GM12878 (cell line): ENCODE measurements at regions not wholly inside any gene's neighbourhood (a gene's known extent, or its start where the extent isn't known, plus 50 kb on each side); places are given as distances from the start of the nearest gene placed in this dataset.

Source experiments
- ATAC-seq: fragments of 200-7000 bp; cut with Tn5 transposase; 3 replicates; pipeline ENCODE4 v1.9.1; 2020; ENCODE audit warnings: mild to moderate bottlenecking, moderate library complexity
- BruUV-seq: library from RNA; stranded (reverse); fragments of 400-500 nt; replicated peaks from 2 replicates; lab custom pipeline; 2021; lab: Mats Ljungman, UMichigan
- CTCF ChIA-PET: fragments of 300-600 bp; sonication (Branson Sonifier 250); formaldehyde crosslinking; extraction: SDS; loops from one replicate; lab custom pipeline; 2021; ENCODE audit warnings: inconsistent platforms; lab: Yijun Ruan, JAX
- POLR2A ChIA-PET: fragments of 350-600 bp; formaldehyde crosslinking; extraction: SDS; loops from one replicate; lab custom pipeline; 2021; ENCODE audit warnings: inconsistent platforms; lab: Charles Lee
- RAD21 ChIA-PET: fragments of 300-600 bp; sonication (Branson Sonifier 250); formaldehyde crosslinking; loops from one replicate; lab custom pipeline; 2023; ENCODE audit warnings: antibody characterized with exemption; ENCODE audit not compliant: unreplicated experiment; lab: Charles Lee
- SMC1A ChIA-PET: fragments of 300-600 bp; sonication (Branson Sonifier 250); formaldehyde crosslinking; loops from one replicate; lab custom pipeline; 2023; ENCODE audit not compliant: unreplicated experiment, uncharacterized antibody; lab: Charles Lee
- DNase-seq: peaks from one replicate; pipeline ENCODE4 v3.0.0-alpha.2; 2011; ENCODE audit warnings: low read depth, low spot score
- FAIRE-seq: peaks from 3 replicates; lab custom pipeline; 2011; peaks lifted over from hg19 to GRCh38; lab: Jason Lieb, UNC
- H2AFZ ChIP-seq: 2 replicates; pipeline ENCODE4 v1.6.0; 2011; ENCODE audit warnings: low read depth, low read length, control low read depth; ENCODE audit not compliant: control insufficient read depth
- H3K27ac ChIP-seq: 2 replicates; pipeline ENCODE4 v1.5.1; 2011; ENCODE audit warnings: control low read depth; ENCODE audit not compliant: control insufficient read depth, insufficient read depth
- H3K27me3 ChIP-seq, 2 experiments: replicated peaks in 1 of 2; 2 replicates each; pipeline versions ENCODE4 v1.6.0 to v1.6.1; 2011; ENCODE audit warnings: low read length in 1 of 2; ENCODE audit not compliant: control insufficient read depth in 2 of 2, insufficient read depth in 2 of 2
- H3K36me3 ChIP-seq, 2 experiments: 2 replicates each; pipeline ENCODE4 v1.5.1; 2011; ENCODE audit warnings: low read length in 1 of 2; ENCODE audit not compliant: control insufficient read depth in 2 of 2, insufficient read depth in 2 of 2
- H3K4me1 ChIP-seq: 2 replicates; pipeline ENCODE4 v1.6.1; 2011; ENCODE audit warnings: mild to moderate bottlenecking, low read length, moderate library complexity, mixed read lengths; ENCODE audit not compliant: control insufficient read depth, insufficient read depth
- H3K4me2 ChIP-seq: 2 replicates; pipeline ENCODE4 v1.6.0; 2011; ENCODE audit warnings: control low read depth; ENCODE audit not compliant: control insufficient read depth, insufficient read depth
- H3K4me3 ChIP-seq: fragments of 200-600 bp; sonication (generic); 2 replicates; pipeline ENCODE4 v1.5.1; 2016
- H3K79me2 ChIP-seq: 2 replicates; pipeline ENCODE4 v1.6.0; 2011; ENCODE audit warnings: low read length; ENCODE audit not compliant: control insufficient read depth, insufficient read depth
- H3K9ac ChIP-seq: 2 replicates; pipeline ENCODE4 v1.8.0; 2011; ENCODE audit warnings: low read length, control low read depth, mixed read lengths; ENCODE audit not compliant: control insufficient read depth, insufficient read depth
- H3K9me3 ChIP-seq: replicated peaks from 3 replicates; pipeline ENCODE4 v1.5.1; 2011; ENCODE audit warnings: mild to moderate bottlenecking, low read length; ENCODE audit not compliant: control insufficient read depth, insufficient read depth
- H4K20me1 ChIP-seq: 2 replicates; pipeline ENCODE4 v1.6.0; 2011; ENCODE audit not compliant: control insufficient read depth, insufficient read depth
- ASH2L ChIP-seq: fragments of 300-600, 200-600 bp; sonication (generic); IDR thresholded peaks from 2 replicates; pipeline ENCODE4 v1.6.1; 2017; ENCODE audit warnings: low read depth, mild to moderate bottlenecking, borderline replicate concordance
- CHD2 ChIP-seq: IDR thresholded peaks from 2 replicates; pipeline ENCODE4 v1.6.1; 2011; ENCODE audit warnings: low read depth, low read length, improper control_type of control experiment, borderline replicate concordance
- CHD4 ChIP-seq: fragments of 200-600 bp; sonication (generic); IDR thresholded peaks from 2 replicates; pipeline ENCODE4 v1.6.1; 2016; ENCODE audit warnings: mild to moderate bottlenecking
- DPF2 ChIP-seq: fragments of 450-650 bp; IDR thresholded peaks from 2 replicates; pipeline ENCODE4 v1.6.1; 2017; ENCODE audit warnings: mild to moderate bottlenecking
- EP300 ChIP-seq, 2 experiments: fragments of 150-350 bp in 1 of 2; IDR thresholded peaks; 2 replicates each; pipeline ENCODE4 v1.6.1; 2011 to 2012; ENCODE audit warnings: low read depth in 2 of 2, low read length in 2 of 2, borderline replicate concordance in 1 of 2, improper control_type of control experiment in 1 of 2, inconsistent platforms in 1 of 2; ENCODE audit not compliant: control insufficient read depth in 1 of 2
- ETV6 ChIP-seq, 2 experiments: fragments of 450-650 bp in 1 of 2; IDR thresholded peaks in 1 of 2; conservative IDR thresholded peaks in 1 of 2; 2 replicates each; pipeline ENCODE4 v1.6.1; 2014; ENCODE audit warnings: antibody characterized with exemption in 1 of 2, borderline replicate concordance in 1 of 2, low read depth in 1 of 2, mild to moderate bottlenecking in 1 of 2, moderate library complexity in 1 of 2
- MEF2A ChIP-seq: IDR thresholded peaks from 2 replicates; pipeline ENCODE4 v1.6.1; 2011; ENCODE audit warnings: low read depth, mild to moderate bottlenecking, low read length, moderate library complexity; ENCODE audit not compliant: insufficient read depth
- RELA ChIP-seq: fragments of 450-650 bp; IDR thresholded peaks from 2 replicates; pipeline ENCODE4 v1.8.0; 2014; ENCODE audit warnings: borderline replicate concordance; ENCODE audit not compliant: partially characterized antibody
- RUNX3 ChIP-seq: IDR thresholded peaks from 2 replicates; pipeline ENCODE4 v1.6.1; 2012; ENCODE audit warnings: low read length, inconsistent platforms
- SIX5 ChIP-seq: IDR thresholded peaks from 2 replicates; pipeline ENCODE4 v1.6.1; 2011; ENCODE audit warnings: mild to moderate bottlenecking, low read depth, low read length, moderate library complexity; ENCODE audit not compliant: severe bottlenecking
- SREBF2 ChIP-seq: IDR thresholded peaks from 2 replicates; pipeline ENCODE4 v1.6.1; 2012; ENCODE audit warnings: mild to moderate bottlenecking, low read length
- YY1 ChIP-seq: IDR thresholded peaks from 2 replicates; pipeline ENCODE4 v1.6.1; 2011; ENCODE audit warnings: low read depth, mild to moderate bottlenecking, low read length
- WGBS: methylation state at CpG from one replicate; pipeline ENCODE4 v1.1.6; 2016; ENCODE audit warnings: low lambda C conversion rate; ENCODE audit not compliant: insufficient replicate concordance, insufficient coverage; ENCODE audit errors: missing lambda C conversion rate; 5-methylcytosine and 5-hydroxymethylcytosine counted together
- in situ Hi-C: fragments of 300-500 bp; cut with MboI; formaldehyde crosslinking; loops from 9 replicates; pipeline ENCODE4 v1.14.3; 2018; ENCODE audit warnings: mixed read lengths
- intact Hi-C: fragments of 100-400 bp; cut with micrococcal nuclease; formaldehyde crosslinking; loops from one replicate; pipeline ENCODE4 v1.14.2; 2022; ENCODE audit not compliant: unreplicated experiment

DNA sequence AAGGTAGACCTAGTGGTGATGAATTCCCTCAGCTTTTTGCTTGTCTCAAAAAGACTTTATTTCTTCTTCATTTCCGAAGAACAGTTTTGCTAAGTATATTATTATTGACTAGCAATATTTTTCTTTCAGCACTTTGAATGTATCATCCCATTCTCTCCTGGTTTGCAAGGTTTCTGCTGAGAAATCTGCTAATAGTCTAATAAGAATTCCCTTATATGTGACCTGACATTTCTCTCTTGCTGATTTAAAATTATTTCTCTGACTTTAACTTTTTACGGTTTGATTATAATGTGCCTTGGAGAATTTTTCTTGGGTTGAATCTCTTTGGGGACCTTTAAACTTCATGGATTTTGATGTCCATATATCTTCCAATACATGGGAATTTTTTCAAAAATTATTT, 628.3 kb upstream of the ADGRL2 start:
- Histone ChIP-seq H3K9me3 (no peaks in the 10 kb centered on the region), H4K20me1 (no peaks in the 10 kb centered on the region), H3K27me3 (no peaks in the 10 kb centered on the region), H3K4me2 (no peak overlapping the region), H3K79me2 (no peaks in the 10 kb centered on the region), H3K27ac (no peak overlapping the region), H2AFZ (no peak overlapping the region), H3K36me3 (no peaks in the 10 kb centered on the region), H3K4me3 (no peak overlapping the region), H3K9ac (no peak overlapping the region), H3K4me1 (no peaks in the 10 kb centered on the region)
- FAIRE-seq (no peak), DNase-seq (no peak), ATAC-seq (no peak)
- ChIA-PET POLR2A (no interaction called here), RAD21 (no interaction called here), CTCF (no interaction called here), SMC1A (no interaction called here)
- no peak for TF ChIP-seq RELA
- no peak for TF ChIP-seq CHD4
- TF ChIP-seq SIX5 = no peak
- no peak for TF ChIP-seq ETV6 (conservative IDR thresholded peaks at IDR 0.05 in 1 of 2, IDR thresholded peaks at IDR 0.05 in 1 of 2; ENCODE audit: borderline replicate concordance in 1 of 2, low read depth in 1 of 2)
- TF ChIP-seq RUNX3 = no peak
- no peak for TF ChIP-seq MEF2A
- no peak for TF ChIP-seq EP300 (IDR thresholded peaks at IDR 0.05; ENCODE audit: borderline replicate concordance in 1 of 2, control insufficient read depth in 1 of 2, low read depth in 2 of 2, low read length in 2 of 2)
- TF ChIP-seq DPF2 = no peak
- TF ChIP-seq SREBF2 = no peak
- no peak for TF ChIP-seq CHD2
- no peak for TF ChIP-seq YY1
- TF ChIP-seq ASH2L = no peak
- WGBS = 33% methylated on average over 2 of the region's 2 CpGs
- intact Hi-C loops = no loop called here
- in situ Hi-C loops = no loop called here
- BruUV-seq = no TSS peak
